ENCODE measurements at regions not wholly inside any gene's neighbourhood (a gene's known extent, or its start where the extent isn't known, plus 50 kb on each side); places are given as distances from the start of the nearest gene placed in this dataset.

- H2AFZ ChIP-seq (ENCODE audit: low read depth): no peak overlapping the region
- H4K20me1 ChIP-seq (ENCODE audit: insufficient read depth): no peaks in the 10 kb centered on the region
- peaks cover 5% of the 10 kb centered on the region; the same call in 1 of the 2 replicates for H3K27me3 ChIP-seq (ENCODE audit: insufficient read depth)
- no peak overlapping the region for H3K9ac ChIP-seq
- TF ChIP-seq RXRA (IDR thresholded peaks at IDR 0.05; ENCODE audit: borderline replicate concordance, low read depth): no peak
- TF ChIP-seq FOXJ3 (CRISPR knock-in tag; IDR thresholded peaks at IDR 0.05): no peak
- TF ChIP-seq SMC3 (IDR thresholded peaks at IDR 0.05; ENCODE audit: low read depth, low read length): no peak
- TF ChIP-seq CTCF (IDR thresholded peaks at IDR 0.05): no peak
- TF ChIP-seq USF1 (IDR thresholded peaks at IDR 0.05; ENCODE audit: borderline replicate concordance, low read depth): no peak
- no peak for TF ChIP-seq POLR2AphosphoS5 (IDR thresholded peaks at IDR 0.05; ENCODE audit: low read depth, low read length)
- no peak for TF ChIP-seq GATA2 (CRISPR knock-in tag; IDR thresholded peaks at IDR 0.05)
- no peak for TF ChIP-seq CHD2 (IDR thresholded peaks at IDR 0.05; ENCODE audit: low read length, partially characterized antibody)
- no peak for TF ChIP-seq REST (IDR thresholded peaks at IDR 0.05; ENCODE audit: low read depth, low read length)
- TF ChIP-seq YY1 (IDR thresholded peaks at IDR 0.05; ENCODE audit: low read depth): no peak
- no peak for TF ChIP-seq ZBTB33 (IDR thresholded peaks at IDR 0.05; ENCODE audit: borderline replicate concordance, low read depth)
- TF ChIP-seq NRF1 (IDR thresholded peaks at IDR 0.05; ENCODE audit: low read depth, low read length): no peak
- no peak for TF ChIP-seq MXI1 (IDR thresholded peaks at IDR 0.05; ENCODE audit: low read depth, low read length)
- TF ChIP-seq TAF1 (IDR thresholded peaks at IDR 0.05; ENCODE audit: borderline replicate concordance, low read depth, low read length): no peak
- CTCF ChIA-PET: no interaction called here
- no peaks in the 10 kb centered on the region for H3F3A ChIP-seq (replicated peaks; ENCODE audit: insufficient read depth)
- H3K27ac ChIP-seq (ENCODE audit: low read depth in 2 of 2, low read length in 1 of 2): no peak overlapping the region
- H3K4me2 ChIP-seq: no peak overlapping the region
- H3K79me2 ChIP-seq (ENCODE audit: insufficient read depth): no peaks in the 10 kb centered on the region
- H3K36me3 ChIP-seq (replicated peaks in 1 of 2; ENCODE audit: control insufficient read depth in 1 of 2, insufficient read depth in 2 of 2, low read length in 1 of 2): no peaks in the 10 kb centered on the region
- H3K4me1 ChIP-seq (ENCODE audit: control insufficient read depth in 1 of 2, insufficient read depth in 2 of 2, low read depth in 1 of 2, low read length in 1 of 2): no peaks in the 10 kb centered on the region
- H3K9me3 ChIP-seq: no peaks in the 10 kb centered on the region
- no peak for DNase-seq
- POLR2A ChIA-PET: no interaction called here
- H3K9me2 ChIP-seq: no peaks in the 10 kb centered on the region
- no peak overlapping the region for H3K4me3 ChIP-seq (ENCODE audit: low read depth in 2 of 2, low read length in 1 of 2)
Measured at GRCh38 chr6:125519367-125519766, 217.6 kb upstream of the HDDC2 start.
